HG02588 (cell line): ENCODE measurements at regions not wholly inside any gene's neighbourhood (a gene's known extent, or its start where the extent isn't known, plus 50 kb on each side); places are given as distances from the start of the nearest gene placed in this dataset.
"Not testable (repeated sequence)": the region's sequence is repeated elsewhere in the genome, so short reads cannot be mapped to it uniquely, and the experiment has no call there.

Experiments used
- ATAC-seq: cut with Tn5 transposase; IDR thresholded peaks from one replicate; pipeline ENCODE4 v1.9.1; 2021; ENCODE audit warnings: mild to moderate bottlenecking, moderate library complexity; ENCODE audit not compliant: unreplicated experiment

GRCh38 chr21:22363504-22363903, 1365.3 kb downstream of the NCAM2 start:
- ATAC-seq: no peak

- ATAC-seq: no peak
These were observed 1366.0 kb downstream of the NCAM2 start for GRCh38 chr21:22364163-22364562.

- no peak for ATAC-seq
These were observed 1376.2 kb downstream of the NCAM2 start for GRCh38 chr21:22374218-22374969.

- ATAC-seq: not testable (repeated sequence)
These were observed 1379.6 kb downstream of the NCAM2 start for GRCh38 chr21:22377795-22378194.

- ATAC-seq: no peak
These were observed 1395.1 kb downstream of the NCAM2 start for GRCh38 chr21:22393324-22393723.

- ATAC-seq: no peak
These were observed 1397.8 kb downstream of the NCAM2 start for GRCh38 chr21:22395965-22396364.

- no peak for ATAC-seq
These were observed 1401.7 kb downstream of the NCAM2 start for GRCh38 chr21:22399681-22400514.

- ATAC-seq: no peak
These were observed 1411.4 kb downstream of the NCAM2 start for GRCh38 chr21:22409571-22409970.

GRCh38 chr21:22416555-22416954, 1418.3 kb downstream of the NCAM2 start:
- ATAC-seq: no peak

- ATAC-seq: no peak
These were observed 1423.4 kb downstream of the NCAM2 start for GRCh38 chr21:22421416-22422180.

GRCh38 chr21:22438428-22439086, 1440.3 kb downstream of the NCAM2 start:
- ATAC-seq: no peak

GRCh38 chr21:22444990-22445389, 1446.8 kb downstream of the NCAM2 start:
- no peak for ATAC-seq

- no peak for ATAC-seq
These were observed 1452.3 kb downstream of the NCAM2 start for GRCh38 chr21:22450507-22450906.

GRCh38 chr21:22456241-22456640, 1458.0 kb downstream of the NCAM2 start:
- no peak for ATAC-seq

- ATAC-seq: no peak
These were observed 1470.7 kb downstream of the NCAM2 start for GRCh38 chr21:22468893-22469292.

- no peak for ATAC-seq
These were observed 1476.2 kb downstream of the NCAM2 start for GRCh38 chr21:22474403-22474802.

- no peak for ATAC-seq
These were observed 1478.0 kb downstream of the NCAM2 start for GRCh38 chr21:22476214-22476613.

- ATAC-seq: no peak
These were observed 1478.8 kb downstream of the NCAM2 start for GRCh38 chr21:22476726-22477646.

- ATAC-seq: no peak
These were observed 1491.8 kb downstream of the NCAM2 start for GRCh38 chr21:22490049-22490448.

- no peak for ATAC-seq
These were observed 1518.0 kb downstream of the NCAM2 start for GRCh38 chr21:22516230-22516629.
